Nucleus accumbens (tissue), 56 donors: ENCODE measurements at regions not wholly inside any gene's neighbourhood (a gene's known extent, or its start where the extent isn't known, plus 50 kb on each side); places are given as distances from the start of the nearest gene placed in this dataset.

Experiments
- DNase-seq, 56 donors: peaks; one replicate each; lab custom pipeline; 2025; lab: John Stamatoyannopoulos, UW

- DNase-seq, result no peak
These were observed 994.7 kb upstream of the EPHA7 start for GRCh38 chr6:94414041-94414440.

- peak in 2 of 56 donors; percentile 6 to 7 for DNase-seq
These were observed 982.0 kb upstream of the EPHA7 start for GRCh38 chr6:94401311-94401710.

GRCh38 chr6:94394822-94395221, 975.5 kb upstream of the EPHA7 start:
- DNase-seq, result no peak

- no peak for DNase-seq
These were observed 969.9 kb upstream of the EPHA7 start for GRCh38 chr6:94389218-94389617.

GRCh38 chr6:94377835-94378234, 958.5 kb upstream of the EPHA7 start:
- no peak for DNase-seq

GRCh38 chr6:94376876-94377275, 957.5 kb upstream of the EPHA7 start:
- DNase-seq, result no peak

GRCh38 chr6:94372229-94372628, 952.9 kb upstream of the EPHA7 start:
- DNase-seq, result peak in 28 of 56 donors; percentile 2 to 54 (median 20)

GRCh38 chr6:94367316-94367715, 948.0 kb upstream of the EPHA7 start:
- DNase-seq, result no peak

- DNase-seq, result no peak
These were observed 942.9 kb upstream of the EPHA7 start for GRCh38 chr6:94362061-94362864.

- no peak for DNase-seq
These were observed 942.1 kb upstream of the EPHA7 start for GRCh38 chr6:94361304-94362060.

- no peak for DNase-seq
These were observed 938.1 kb upstream of the EPHA7 start for GRCh38 chr6:94357381-94357980.

- DNase-seq, result no peak
These were observed 931.5 kb upstream of the EPHA7 start for GRCh38 chr6:94350833-94351232.

GRCh38 chr6:94349227-94349626, 929.9 kb upstream of the EPHA7 start:
- DNase-seq, result no peak

GRCh38 chr6:94344866-94345265, 925.5 kb upstream of the EPHA7 start:
- DNase-seq, result no peak

GRCh38 chr6:94341173-94341572, 921.8 kb upstream of the EPHA7 start:
- DNase-seq, result no peak

- DNase-seq, result peak in 2 of 56 donors; percentile 5 to 6
These were observed 904.5 kb upstream of the EPHA7 start for GRCh38 chr6:94323853-94324252.

GRCh38 chr6:94300424-94301144, 881.2 kb upstream of the EPHA7 start:
- DNase-seq, result no peak

- no peak for DNase-seq
These were observed 869.8 kb upstream of the EPHA7 start for GRCh38 chr6:94289131-94289530.

- no peak for DNase-seq
These were observed 858.8 kb upstream of the EPHA7 start for GRCh38 chr6:94278146-94278545.

GRCh38 chr6:94272327-94272726, 853.0 kb upstream of the EPHA7 start:
- DNase-seq, result no peak
